ENCODE measurements at regions not wholly inside any gene's neighbourhood (a gene's known extent, or its start where the extent isn't known, plus 50 kb on each side); places are given as distances from the start of the nearest gene placed in this dataset.

DNA sequence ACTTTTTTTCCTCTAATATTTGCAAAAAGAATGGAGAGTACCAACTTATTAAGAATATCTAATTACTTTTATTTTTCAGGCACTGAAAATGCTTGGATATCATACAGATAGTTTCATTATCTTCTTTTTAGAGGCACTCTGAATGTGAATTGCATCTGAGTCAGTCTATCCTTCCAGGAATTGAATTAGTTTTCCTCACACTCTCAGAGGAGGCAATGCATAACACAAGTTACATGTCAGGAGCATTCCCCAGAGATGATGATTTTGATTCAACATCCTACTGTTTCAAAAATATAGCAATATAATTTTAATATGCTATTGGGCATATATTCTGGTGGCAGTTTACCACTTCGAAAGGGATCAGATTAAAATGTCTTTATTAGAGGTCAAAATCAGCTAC, 1315.4 kb downstream of the PCDH9 start:
- TF ChIP-seq, protein P1, sequence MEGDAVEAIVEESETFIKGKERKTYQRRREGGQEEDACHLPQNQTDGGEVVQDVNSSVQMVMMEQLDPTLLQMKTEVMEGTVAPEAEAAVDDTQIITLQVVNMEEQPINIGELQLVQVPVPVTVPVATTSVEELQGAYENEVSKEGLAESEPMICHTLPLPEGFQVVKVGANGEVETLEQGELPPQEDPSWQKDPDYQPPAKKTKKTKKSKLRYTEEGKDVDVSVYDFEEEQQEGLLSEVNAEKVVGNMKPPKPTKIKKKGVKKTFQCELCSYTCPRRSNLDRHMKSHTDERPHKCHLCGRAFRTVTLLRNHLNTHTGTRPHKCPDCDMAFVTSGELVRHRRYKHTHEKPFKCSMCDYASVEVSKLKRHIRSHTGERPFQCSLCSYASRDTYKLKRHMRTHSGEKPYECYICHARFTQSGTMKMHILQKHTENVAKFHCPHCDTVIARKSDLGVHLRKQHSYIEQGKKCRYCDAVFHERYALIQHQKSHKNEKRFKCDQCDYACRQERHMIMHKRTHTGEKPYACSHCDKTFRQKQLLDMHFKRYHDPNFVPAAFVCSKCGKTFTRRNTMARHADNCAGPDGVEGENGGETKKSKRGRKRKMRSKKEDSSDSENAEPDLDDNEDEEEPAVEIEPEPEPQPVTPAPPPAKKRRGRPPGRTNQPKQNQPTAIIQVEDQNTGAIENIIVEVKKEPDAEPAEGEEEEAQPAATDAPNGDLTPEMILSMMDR (IDR thresholded peaks at IDR 0.05; ENCODE audit: low read depth, low read length, missing input control): no peak
- TF ChIP-seq EGR1 (IDR thresholded peaks at IDR 0.05; ENCODE audit: low read depth in 2 of 2) (no peak), YY1 (IDR thresholded peaks at IDR 0.05) (no peak), GABPA (IDR thresholded peaks at IDR 0.05 in 1 of 2, conservative IDR thresholded peaks at IDR 0.05 in 1 of 2) (no peak), RAD21 (IDR thresholded peaks at IDR 0.05) (no peak), RXRA (IDR thresholded peaks at IDR 0.05) (no peak), NR2F2 (IDR thresholded peaks at IDR 0.05) (no peak), JUND (IDR thresholded peaks at IDR 0.05) (no peak), FOXA1 (IDR thresholded peaks at IDR 0.05) (no peak)
- TF ChIP-seq, protein P2, sequence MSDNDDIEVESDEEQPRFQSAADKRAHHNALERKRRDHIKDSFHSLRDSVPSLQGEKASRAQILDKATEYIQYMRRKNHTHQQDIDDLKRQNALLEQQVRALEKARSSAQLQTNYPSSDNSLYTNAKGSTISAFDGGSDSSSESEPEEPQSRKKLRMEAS (IDR thresholded peaks at IDR 0.05): no peak
- TF ChIP-seq, protein P3, sequence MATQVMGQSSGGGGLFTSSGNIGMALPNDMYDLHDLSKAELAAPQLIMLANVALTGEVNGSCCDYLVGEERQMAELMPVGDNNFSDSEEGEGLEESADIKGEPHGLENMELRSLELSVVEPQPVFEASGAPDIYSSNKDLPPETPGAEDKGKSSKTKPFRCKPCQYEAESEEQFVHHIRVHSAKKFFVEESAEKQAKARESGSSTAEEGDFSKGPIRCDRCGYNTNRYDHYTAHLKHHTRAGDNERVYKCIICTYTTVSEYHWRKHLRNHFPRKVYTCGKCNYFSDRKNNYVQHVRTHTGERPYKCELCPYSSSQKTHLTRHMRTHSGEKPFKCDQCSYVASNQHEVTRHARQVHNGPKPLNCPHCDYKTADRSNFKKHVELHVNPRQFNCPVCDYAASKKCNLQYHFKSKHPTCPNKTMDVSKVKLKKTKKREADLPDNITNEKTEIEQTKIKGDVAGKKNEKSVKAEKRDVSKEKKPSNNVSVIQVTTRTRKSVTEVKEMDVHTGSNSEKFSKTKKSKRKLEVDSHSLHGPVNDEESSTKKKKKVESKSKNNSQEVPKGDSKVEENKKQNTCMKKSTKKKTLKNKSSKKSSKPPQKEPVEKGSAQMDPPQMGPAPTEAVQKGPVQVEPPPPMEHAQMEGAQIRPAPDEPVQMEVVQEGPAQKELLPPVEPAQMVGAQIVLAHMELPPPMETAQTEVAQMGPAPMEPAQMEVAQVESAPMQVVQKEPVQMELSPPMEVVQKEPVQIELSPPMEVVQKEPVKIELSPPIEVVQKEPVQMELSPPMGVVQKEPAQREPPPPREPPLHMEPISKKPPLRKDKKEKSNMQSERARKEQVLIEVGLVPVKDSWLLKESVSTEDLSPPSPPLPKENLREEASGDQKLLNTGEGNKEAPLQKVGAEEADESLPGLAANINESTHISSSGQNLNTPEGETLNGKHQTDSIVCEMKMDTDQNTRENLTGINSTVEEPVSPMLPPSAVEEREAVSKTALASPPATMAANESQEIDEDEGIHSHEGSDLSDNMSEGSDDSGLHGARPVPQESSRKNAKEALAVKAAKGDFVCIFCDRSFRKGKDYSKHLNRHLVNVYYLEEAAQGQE (IDR thresholded peaks at IDR 0.05): no peak
- TF ChIP-seq, protein P4, sequence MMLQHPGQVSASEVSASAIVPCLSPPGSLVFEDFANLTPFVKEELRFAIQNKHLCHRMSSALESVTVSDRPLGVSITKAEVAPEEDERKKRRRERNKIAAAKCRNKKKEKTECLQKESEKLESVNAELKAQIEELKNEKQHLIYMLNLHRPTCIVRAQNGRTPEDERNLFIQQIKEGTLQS (IDR thresholded peaks at IDR 0.05): no peak

Data from liver (tissue), 3 donors.